Astrocyte (in vitro differentiated cells and primary cell): ENCODE measurements at regions not wholly inside any gene's neighbourhood (a gene's known extent, or its start where the extent isn't known, plus 50 kb on each side); places are given as distances from the start of the nearest gene placed in this dataset.

ENCODE experiments used
- CTCF ChIP-seq: IDR thresholded peaks from 2 replicates; pipeline ENCODE4 v1.5.1; 2011; ENCODE audit warnings: low read depth, mild to moderate bottlenecking, inconsistent platforms, low read length, moderate library complexity; ENCODE audit not compliant: insufficient read depth
- EZH2 ChIP-seq: IDR thresholded peaks from 2 replicates; pipeline ENCODE4 v1.6.1; 2012; ENCODE audit warnings: mild to moderate bottlenecking, low read length, inconsistent platforms; ENCODE audit not compliant: insufficient read depth

- TF ChIP-seq CTCF (no peak), EZH2 (no peak)
Measured at GRCh38 chr20:4081421-4081820, 66.1 kb upstream of the RNF24 start.
